K562 (cell line): ENCODE measurements at regions not wholly inside any gene's neighbourhood (a gene's known extent, or its start where the extent isn't known, plus 50 kb on each side); places are given as distances from the start of the nearest gene placed in this dataset.
A peak's percentile ranks its signal among the peaks of the same experiment; 100 is the strongest.
"Not testable (repeated sequence)": the region's sequence is repeated elsewhere in the genome, so short reads cannot be mapped to it uniquely, and the experiment has no call there.

Experiments
- FOSL1 ChIP-seq: fragments of 200-800 bp; sonication (Bioruptor generic); conservative IDR thresholded peaks from 2 replicates; pipeline ENCODE4 v1.6.1; 2016; ENCODE audit warnings: missing genetic modification characterization, missing compliant biosample characterization
- GABPA ChIP-seq: fragments of 200-800 bp; sonication (Bioruptor generic); conservative IDR thresholded peaks from 2 replicates; pipeline ENCODE4 v1.6.1; 2016; ENCODE audit warnings: low read depth, missing genetic modification characterization, missing compliant biosample characterization
- L3MBTL2 ChIP-seq: fragments of 450-650 bp; IDR thresholded peaks from 2 replicates; pipeline ENCODE4 v1.6.1; 2016; ENCODE audit warnings: mild to moderate bottlenecking, moderate library complexity
- LCOR ChIP-seq: sonication (generic); formaldehyde crosslinking; IDR thresholded peaks from 2 replicates; pipeline ENCODE4 v1.8.0; 2022; ENCODE audit warnings: mild to moderate bottlenecking, missing genetic modification reagents
- MAFF ChIP-seq: IDR thresholded peaks from 2 replicates; pipeline ENCODE4 v1.6.1; 2012; ENCODE audit warnings: low read length, improper control_type of control experiment
- MAFK ChIP-seq: IDR thresholded peaks from 2 replicates; pipeline ENCODE4 v1.6.1; 2011; ENCODE audit warnings: low read length, improper control_type of control experiment
- MTA2 ChIP-seq: fragments of 450-650 bp; IDR thresholded peaks from 2 replicates; pipeline ENCODE4 v1.6.1; 2016; ENCODE audit warnings: low read depth
- NCOR1 ChIP-seq: fragments of 450-650 bp; IDR thresholded peaks from 2 replicates; pipeline ENCODE4 v1.6.1; 2016; ENCODE audit warnings: mild to moderate bottlenecking, moderate library complexity
- NFE2 ChIP-seq: IDR thresholded peaks from 2 replicates; pipeline ENCODE4 v1.6.1; 2014; ENCODE audit warnings: antibody characterized with exemption, low read depth
- NR2C2 ChIP-seq, 2 experiments: fragments of 200-800 bp in 1 of 2; sonication (Bioruptor generic) in 1 of 2; sonication (generic) in 1 of 2; formaldehyde crosslinking in 1 of 2; IDR thresholded peaks; 2 replicates each; pipeline versions ENCODE4 v1.6.1 to v1.8.0; 2016 to 2022; ENCODE audit warnings: mild to moderate bottlenecking in 1 of 2, missing compliant biosample characterization in 1 of 2, missing genetic modification characterization in 1 of 2, missing genetic modification reagents in 1 of 2
- PHF21A ChIP-seq: fragments of 450-650 bp; IDR thresholded peaks from 2 replicates; pipeline ENCODE4 v1.6.1; 2017; ENCODE audit warnings: low read depth, borderline replicate concordance
- RCOR1 ChIP-seq, 2 experiments: IDR thresholded peaks; 2 replicates each; pipeline ENCODE4 v1.6.1; 2012; ENCODE audit warnings: low read depth in 2 of 2, low read length in 2 of 2, borderline replicate concordance in 1 of 2, improper control_type of control experiment in 1 of 2
- RFX1 ChIP-seq: fragments of 450-650 bp; IDR thresholded peaks from 2 replicates; pipeline ENCODE4 v1.6.1; 2016; ENCODE audit warnings: mild to moderate bottlenecking, moderate library complexity
- TAF9B ChIP-seq: fragments of 450-650 bp; IDR thresholded peaks from 2 replicates; pipeline ENCODE4 v1.6.1; 2018; ENCODE audit warnings: mild to moderate bottlenecking; ENCODE audit not compliant: partially characterized antibody
- TAL1 ChIP-seq: fragments of 450-650 bp; IDR thresholded peaks from 2 replicates; pipeline ENCODE4 v1.6.1; 2016; ENCODE audit warnings: mild to moderate bottlenecking
- TEAD1 ChIP-seq, 2 experiments: fragments of 450-650 bp in 1 of 2; sonication (generic) in 1 of 2; formaldehyde crosslinking; IDR thresholded peaks; 2 replicates each; pipeline versions ENCODE4 v1.4.0 to v1.8.0; 2020 to 2022; ENCODE audit warnings: mild to moderate bottlenecking in 2 of 2, missing genetic modification reagents in 1 of 2
- TEAD2 ChIP-seq: fragments of 450-650 bp; IDR thresholded peaks from 2 replicates; pipeline ENCODE4 v1.6.1; 2016; ENCODE audit warnings: missing genetic modification characterization, control low read depth, missing compliant biosample characterization
- ZFP36 ChIP-seq: fragments of 150-350 bp; IDR thresholded peaks from 2 replicates; pipeline ENCODE4 v1.6.1; 2018; ENCODE audit warnings: low read length, low read depth; ENCODE audit not compliant: partially characterized antibody

DNA sequence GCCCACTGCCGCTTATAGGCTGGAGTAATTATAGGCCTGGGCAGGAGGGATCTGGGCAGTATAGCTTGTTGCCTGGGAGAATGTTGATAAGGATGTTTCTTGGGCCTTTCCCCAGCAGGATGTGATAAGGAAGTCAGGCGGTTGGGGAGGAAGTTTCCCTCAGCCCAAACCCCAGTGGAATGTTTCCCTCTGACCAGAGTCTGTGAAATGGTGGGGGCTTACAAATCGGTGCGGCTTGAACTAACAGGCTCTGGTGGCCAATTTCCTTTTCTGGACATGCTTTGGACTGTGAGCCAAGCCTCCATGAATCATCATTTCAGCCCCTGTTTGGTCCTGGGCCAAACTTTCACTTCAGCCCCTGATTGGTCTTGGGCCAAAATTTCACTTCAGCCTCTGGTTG lies 383.6 kb downstream of the SPATA31A7 start (continued):
- TF ChIP-seq TAL1 (peak; percentile 69), MAFK (peak; percentile 11; the same call in 1 of the 2 replicates), NFE2 (peak; percentile 67), FOSL1 (tag) (peak; percentile 60), ZFP36 (peak; percentile 13), TEAD2 (tag) (0 out of 2 replicates have a peak, but pooled peaks have one; percentile 43), GABPA (peak; percentile 49), NCOR1 (peak; percentile 72), NR2C2 (tag; IDR thresholded peaks at IDR 0.05) (peak; percentile 23; the same call in 1 of the 2 replicates), PHF21A (peak; percentile 34; the same call in 1 of the 2 replicates), TEAD1 (CRISPR knock-in tag; IDR thresholded peaks at IDR 0.05) (peak in 1 of 2 experiments; percentile 85; a peak in 2 of 4 replicates), MAFF (peak; percentile 18; the same call in 1 of the 2 replicates), LCOR (CRISPR knock-in tag) (peak; percentile 27; the same call in 1 of the 2 replicates), TAF9B (peak; percentile 38), MTA2 (peak; percentile 27; the same call in 1 of the 2 replicates), RCOR1 (IDR thresholded peaks at IDR 0.05; ENCODE audit: borderline replicate concordance in 1 of 2, low read depth in 2 of 2, low read length in 2 of 2) (peak; percentile 29 to 55; a peak in 2 of 4 replicates), L3MBTL2 (0 out of 2 replicates have a peak, but pooled peaks have one; percentile 19), RFX1 (peak; percentile 63)
- not testable (repeated sequence) for TF ChIP-seq NR2C2 (CRISPR knock-in tag; IDR thresholded peaks at IDR 0.05)
